ENCODE measurements at regions not wholly inside any gene's neighbourhood (a gene's known extent, or its start where the extent isn't known, plus 50 kb on each side); places are given as distances from the start of the nearest gene placed in this dataset.

GRCh38 chr6:120951258-120951657, 383.0 kb downstream of the TBC1D32 start:
- no peak overlapping the region for H3K4me3 ChIP-seq (replicated peaks; ENCODE audit: low read depth, low read length)
- DNase-seq (ENCODE audit: extremely low read depth, low read depth): no peak
- no peak for TF ChIP-seq CTCF (IDR thresholded peaks at IDR 0.05; ENCODE audit: low read depth, low read length, missing control alignments)

- no peak overlapping the region for H3K4me3 ChIP-seq (replicated peaks; ENCODE audit: low read depth, low read length)
- DNase-seq (ENCODE audit: extremely low read depth, low read depth): no peak
- TF ChIP-seq CTCF (IDR thresholded peaks at IDR 0.05; ENCODE audit: low read depth, low read length, missing control alignments): no peak
Measured at GRCh38 chr6:120947111-120947510, 387.2 kb downstream of the TBC1D32 start.

GRCh38 chr6:120945905-120946594, 388.2 kb downstream of the TBC1D32 start:
- DNase-seq (ENCODE audit: extremely low read depth, low read depth): no peak
- H3K4me3 ChIP-seq (replicated peaks; ENCODE audit: low read depth, low read length): no peak overlapping the region
- TF ChIP-seq CTCF (IDR thresholded peaks at IDR 0.05; ENCODE audit: low read depth, low read length, missing control alignments): no peak

- no peak for DNase-seq (ENCODE audit: extremely low read depth, low read depth)
- no peak for TF ChIP-seq CTCF (IDR thresholded peaks at IDR 0.05; ENCODE audit: low read depth, low read length, missing control alignments)
- no peak overlapping the region for H3K4me3 ChIP-seq (replicated peaks; ENCODE audit: low read depth, low read length)
Measured at GRCh38 chr6:120938876-120939472, 395.3 kb downstream of the TBC1D32 start.

- TF ChIP-seq CTCF (IDR thresholded peaks at IDR 0.05; ENCODE audit: low read depth, low read length, missing control alignments): no peak
- no peak for DNase-seq (ENCODE audit: extremely low read depth, low read depth)
- H3K4me3 ChIP-seq (replicated peaks; ENCODE audit: low read depth, low read length): no peak overlapping the region
Measured at GRCh38 chr6:120938164-120938875, 396.0 kb downstream of the TBC1D32 start.

GRCh38 chr6:120935908-120936307, 398.4 kb downstream of the TBC1D32 start:
- DNase-seq (ENCODE audit: extremely low read depth, low read depth): no peak
- no peak overlapping the region for H3K4me3 ChIP-seq (replicated peaks; ENCODE audit: low read depth, low read length)
- TF ChIP-seq CTCF (IDR thresholded peaks at IDR 0.05; ENCODE audit: low read depth, low read length, missing control alignments): no peak
